Fibroblast of skin of left biceps (primary cell): ENCODE measurements at regions not wholly inside any gene's neighbourhood (a gene's known extent, or its start where the extent isn't known, plus 50 kb on each side); places are given as distances from the start of the nearest gene placed in this dataset.
A peak's percentile ranks its signal among the peaks of the same experiment; 100 is the strongest.
"Not testable (repeated sequence)": the region's sequence is repeated elsewhere in the genome, so short reads cannot be mapped to it uniquely, and the experiment has no call there.

Experiments used
- DNase-seq, 2 experiments: peaks; one replicate each; pipeline ENCODE4 v3.0.0-alpha.2; 2013; ENCODE audit warnings: low read depth in 2 of 2

- not testable (repeated sequence) for DNase-seq
Observed at GRCh38 chr1:59206616-59207015, 90.3 kb upstream of the FGGY start.

- DNase-seq = not testable (repeated sequence)
Observed at GRCh38 chr1:59210430-59210829, 86.5 kb upstream of the FGGY start.

GRCh38 chr1:59212706-59213105, 84.2 kb upstream of the FGGY start:
- no peak for DNase-seq

- DNase-seq = no peak
Observed at GRCh38 chr1:59214248-59215208, 82.4 kb upstream of the FGGY start.

- DNase-seq = no peak
Observed at GRCh38 chr1:59215766-59216291, 81.1 kb upstream of the FGGY start.

GRCh38 chr1:59217439-59217838, 79.5 kb upstream of the FGGY start:
- not testable (repeated sequence) for DNase-seq

- DNase-seq = no peak
Observed at GRCh38 chr1:59218521-59219236, 78.2 kb upstream of the FGGY start.

GRCh38 chr1:59219916-59220315, 77.0 kb upstream of the FGGY start:
- DNase-seq = no peak

- no peak for DNase-seq
Observed at GRCh38 chr1:59220356-59220755, 76.5 kb upstream of the FGGY start.

GRCh38 chr1:59223198-59223597, 73.7 kb upstream of the FGGY start:
- DNase-seq = no peak

- DNase-seq = no peak
Observed at GRCh38 chr1:59223989-59224634, 72.8 kb upstream of the FGGY start.

GRCh38 chr1:59225594-59226316, 71.1 kb upstream of the FGGY start:
- no peak for DNase-seq

- DNase-seq = peak in 1 of 2 experiments; percentile 24
Observed at GRCh38 chr1:59229138-59229537, 67.8 kb upstream of the FGGY start.

GRCh38 chr1:59230622-59231021, 66.3 kb upstream of the FGGY start:
- no peak for DNase-seq

GRCh38 chr1:59232216-59232615, 64.7 kb upstream of the FGGY start:
- peak in 1 of 2 experiments; percentile 31 for DNase-seq

GRCh38 chr1:59233444-59233843, 63.5 kb upstream of the FGGY start:
- DNase-seq = no peak

- no peak for DNase-seq
Observed at GRCh38 chr1:59236721-59237545, 60.0 kb upstream of the FGGY start.

- DNase-seq = no peak
Observed at GRCh38 chr1:59237900-59238299, 59.0 kb upstream of the FGGY start.

GRCh38 chr1:59238333-59238934, 58.5 kb upstream of the FGGY start:
- DNase-seq = no peak

GRCh38 chr1:59238993-59239392, 57.9 kb upstream of the FGGY start:
- DNase-seq = no peak
